Liver (tissue), 3 donors: ENCODE measurements at regions not wholly inside any gene's neighbourhood (a gene's known extent, or its start where the extent isn't known, plus 50 kb on each side); places are given as distances from the start of the nearest gene placed in this dataset.

Experiments
- EGR1 ChIP-seq, 2 donors: IDR thresholded peaks; 2 replicates each; pipeline ENCODE4 v1.6.1; 2016 to 2018; ENCODE audit warnings: antibody characterized with exemption in 2 of 2, low read depth in 2 of 2
- FOXA1 ChIP-seq: IDR thresholded peaks from 2 replicates; pipeline ENCODE4 v1.6.1; 2016; ENCODE audit warnings: antibody characterized with exemption
- GABPA ChIP-seq, 2 donors: IDR thresholded peaks in 1 of 2; conservative IDR thresholded peaks in 1 of 2; 2 replicates each; pipeline ENCODE4 v1.6.1; 2016; ENCODE audit warnings: antibody characterized with exemption in 2 of 2, mild to moderate bottlenecking in 1 of 2, moderate library complexity in 1 of 2
- JUND ChIP-seq, 2 donors: IDR thresholded peaks; 2 replicates each; pipeline ENCODE4 v1.6.1; 2016; ENCODE audit warnings: antibody characterized with exemption in 2 of 2
- RAD21 ChIP-seq, 2 donors: IDR thresholded peaks; 2 replicates each; pipeline ENCODE4 v1.6.1; 2016; ENCODE audit warnings: antibody characterized with exemption in 2 of 2, mild to moderate bottlenecking in 2 of 2
- SP1 ChIP-seq: IDR thresholded peaks from 2 replicates; pipeline ENCODE4 v1.6.1; 2018; ENCODE audit warnings: antibody characterized with exemption, mild to moderate bottlenecking
- TAF1 ChIP-seq: conservative IDR thresholded peaks from 2 replicates; pipeline ENCODE4 v1.6.1; 2016; ENCODE audit warnings: antibody characterized with exemption, mild to moderate bottlenecking
- YY1 ChIP-seq: IDR thresholded peaks from 2 replicates; pipeline ENCODE4 v1.6.1; 2016; ENCODE audit warnings: antibody characterized with exemption, mild to moderate bottlenecking
- TF ChIP-seq, protein P1 (sequence below): IDR thresholded peaks from 2 replicates; pipeline ENCODE4 v1.6.1; 2016; ENCODE audit warnings: antibody characterized with exemption
- TF ChIP-seq, protein P2 (sequence below): fragments of 150-350 bp; IDR thresholded peaks from 2 replicates; pipeline ENCODE4 v1.5.1; 2017; ENCODE audit warnings: improper control_type of control experiment, low read depth, low read length; ENCODE audit not compliant: missing input control
- TF ChIP-seq, protein P3 (sequence below): IDR thresholded peaks from 2 replicates; pipeline ENCODE4 v1.6.1; 2016; ENCODE audit warnings: antibody characterized with exemption, mild to moderate bottlenecking
- donor health status: healthy.
- donor health status: healthy.

DNA sequence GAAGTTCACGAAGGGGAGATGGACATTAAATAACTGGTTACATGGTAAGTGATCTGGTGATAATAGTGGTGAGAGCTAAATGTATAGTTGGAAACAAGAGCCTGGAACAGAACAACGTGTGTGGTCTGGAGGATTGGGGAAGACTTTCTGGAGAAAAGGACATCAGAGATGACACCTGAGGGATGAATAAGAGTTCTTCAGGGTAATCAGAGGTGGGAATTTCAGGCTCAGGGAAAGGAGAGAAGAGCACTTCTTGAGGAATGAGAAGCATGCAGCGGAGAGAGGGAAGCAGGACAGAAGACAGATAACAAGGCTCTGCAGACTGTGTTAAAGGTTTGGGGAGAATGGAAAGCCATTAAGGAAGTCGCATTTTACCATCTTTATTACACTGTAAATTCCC, 450.7 kb downstream of the TNS1 start:
- TF ChIP-seq, protein P1, sequence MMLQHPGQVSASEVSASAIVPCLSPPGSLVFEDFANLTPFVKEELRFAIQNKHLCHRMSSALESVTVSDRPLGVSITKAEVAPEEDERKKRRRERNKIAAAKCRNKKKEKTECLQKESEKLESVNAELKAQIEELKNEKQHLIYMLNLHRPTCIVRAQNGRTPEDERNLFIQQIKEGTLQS = no peak
- TF ChIP-seq, protein P2, sequence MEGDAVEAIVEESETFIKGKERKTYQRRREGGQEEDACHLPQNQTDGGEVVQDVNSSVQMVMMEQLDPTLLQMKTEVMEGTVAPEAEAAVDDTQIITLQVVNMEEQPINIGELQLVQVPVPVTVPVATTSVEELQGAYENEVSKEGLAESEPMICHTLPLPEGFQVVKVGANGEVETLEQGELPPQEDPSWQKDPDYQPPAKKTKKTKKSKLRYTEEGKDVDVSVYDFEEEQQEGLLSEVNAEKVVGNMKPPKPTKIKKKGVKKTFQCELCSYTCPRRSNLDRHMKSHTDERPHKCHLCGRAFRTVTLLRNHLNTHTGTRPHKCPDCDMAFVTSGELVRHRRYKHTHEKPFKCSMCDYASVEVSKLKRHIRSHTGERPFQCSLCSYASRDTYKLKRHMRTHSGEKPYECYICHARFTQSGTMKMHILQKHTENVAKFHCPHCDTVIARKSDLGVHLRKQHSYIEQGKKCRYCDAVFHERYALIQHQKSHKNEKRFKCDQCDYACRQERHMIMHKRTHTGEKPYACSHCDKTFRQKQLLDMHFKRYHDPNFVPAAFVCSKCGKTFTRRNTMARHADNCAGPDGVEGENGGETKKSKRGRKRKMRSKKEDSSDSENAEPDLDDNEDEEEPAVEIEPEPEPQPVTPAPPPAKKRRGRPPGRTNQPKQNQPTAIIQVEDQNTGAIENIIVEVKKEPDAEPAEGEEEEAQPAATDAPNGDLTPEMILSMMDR = no peak
- TF ChIP-seq, protein P3, sequence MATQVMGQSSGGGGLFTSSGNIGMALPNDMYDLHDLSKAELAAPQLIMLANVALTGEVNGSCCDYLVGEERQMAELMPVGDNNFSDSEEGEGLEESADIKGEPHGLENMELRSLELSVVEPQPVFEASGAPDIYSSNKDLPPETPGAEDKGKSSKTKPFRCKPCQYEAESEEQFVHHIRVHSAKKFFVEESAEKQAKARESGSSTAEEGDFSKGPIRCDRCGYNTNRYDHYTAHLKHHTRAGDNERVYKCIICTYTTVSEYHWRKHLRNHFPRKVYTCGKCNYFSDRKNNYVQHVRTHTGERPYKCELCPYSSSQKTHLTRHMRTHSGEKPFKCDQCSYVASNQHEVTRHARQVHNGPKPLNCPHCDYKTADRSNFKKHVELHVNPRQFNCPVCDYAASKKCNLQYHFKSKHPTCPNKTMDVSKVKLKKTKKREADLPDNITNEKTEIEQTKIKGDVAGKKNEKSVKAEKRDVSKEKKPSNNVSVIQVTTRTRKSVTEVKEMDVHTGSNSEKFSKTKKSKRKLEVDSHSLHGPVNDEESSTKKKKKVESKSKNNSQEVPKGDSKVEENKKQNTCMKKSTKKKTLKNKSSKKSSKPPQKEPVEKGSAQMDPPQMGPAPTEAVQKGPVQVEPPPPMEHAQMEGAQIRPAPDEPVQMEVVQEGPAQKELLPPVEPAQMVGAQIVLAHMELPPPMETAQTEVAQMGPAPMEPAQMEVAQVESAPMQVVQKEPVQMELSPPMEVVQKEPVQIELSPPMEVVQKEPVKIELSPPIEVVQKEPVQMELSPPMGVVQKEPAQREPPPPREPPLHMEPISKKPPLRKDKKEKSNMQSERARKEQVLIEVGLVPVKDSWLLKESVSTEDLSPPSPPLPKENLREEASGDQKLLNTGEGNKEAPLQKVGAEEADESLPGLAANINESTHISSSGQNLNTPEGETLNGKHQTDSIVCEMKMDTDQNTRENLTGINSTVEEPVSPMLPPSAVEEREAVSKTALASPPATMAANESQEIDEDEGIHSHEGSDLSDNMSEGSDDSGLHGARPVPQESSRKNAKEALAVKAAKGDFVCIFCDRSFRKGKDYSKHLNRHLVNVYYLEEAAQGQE = no peak
- TF ChIP-seq SP1 = no peak
- TF ChIP-seq GABPA (IDR thresholded peaks at IDR 0.05 in 1 of 2, conservative IDR thresholded peaks at IDR 0.05 in 1 of 2) = no peak
- TF ChIP-seq JUND (IDR thresholded peaks at IDR 0.05) = no peak
- TF ChIP-seq EGR1 (IDR thresholded peaks at IDR 0.05; ENCODE audit: low read depth in 2 of 2) = no peak
- no peak for TF ChIP-seq YY1
- TF ChIP-seq FOXA1 = no peak
- no peak for TF ChIP-seq TAF1
- TF ChIP-seq RAD21 (IDR thresholded peaks at IDR 0.05) = no peak
